WERI-Rb-1 (cell line): ENCODE measurements at regions not wholly inside any gene's neighbourhood (a gene's known extent, or its start where the extent isn't known, plus 50 kb on each side); places are given as distances from the start of the nearest gene placed in this dataset.

ENCODE experiments used
- DNase-seq: peaks from one replicate; pipeline ENCODE4 v3.0.0-alpha.2; 2020
- H3K27ac ChIP-seq: fragments of 250-450 bp; sonication (Bioruptor Pico); 2 replicates; pipeline ENCODE4 v1.5.1; 2020; ENCODE audit warnings: mild to moderate bottlenecking, moderate library complexity
- H3K27me3 ChIP-seq: fragments of 250-450 bp; sonication (Bioruptor Pico); 2 replicates; pipeline ENCODE4 v1.5.1; 2021; ENCODE audit warnings: mild to moderate bottlenecking, low read depth, moderate library complexity; ENCODE audit not compliant: insufficient read depth, severe bottlenecking
- H3K36me3 ChIP-seq: fragments of 250-450 bp; sonication (Bioruptor Pico); 2 replicates; pipeline ENCODE4 v1.5.1; 2020; ENCODE audit warnings: mild to moderate bottlenecking, moderate library complexity
- H3K4me3 ChIP-seq: 2 replicates; pipeline ENCODE4 v1.5.1; 2011; ENCODE audit warnings: low read depth, mild to moderate bottlenecking, control low read depth, low read length
- H3K9me3 ChIP-seq: fragments of 250-450 bp; sonication (Bioruptor Pico); 2 replicates; pipeline ENCODE4 v1.5.1; 2021; ENCODE audit warnings: mild to moderate bottlenecking, moderate library complexity; ENCODE audit not compliant: severe bottlenecking
- TF ChIP-seq, protein P1 (sequence below): IDR thresholded peaks from 2 replicates; pipeline ENCODE4 v1.5.1; 2011; ENCODE audit warnings: low read depth, mild to moderate bottlenecking, control low read depth, inconsistent platforms, low read length

DNA sequence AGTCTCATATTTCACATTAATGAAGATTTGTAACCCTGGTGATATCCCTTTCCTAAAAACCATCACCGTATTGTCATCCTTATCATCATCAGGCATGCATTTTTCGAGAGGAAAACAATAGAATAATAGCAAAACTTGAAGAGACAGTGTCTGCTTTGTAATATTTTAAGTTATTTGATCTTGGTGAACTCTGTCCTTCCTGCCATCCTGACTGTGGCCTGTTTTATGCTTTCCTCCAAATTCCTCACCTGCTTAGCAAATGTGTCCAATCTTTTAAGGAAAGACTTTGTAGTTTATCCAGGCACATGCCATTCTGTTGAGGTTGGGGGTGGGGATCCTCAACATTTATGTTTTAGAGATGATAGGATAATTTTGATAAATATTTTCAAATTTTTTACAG, 306.1 kb upstream of the COL8A1 start:
- TF ChIP-seq, protein P1, sequence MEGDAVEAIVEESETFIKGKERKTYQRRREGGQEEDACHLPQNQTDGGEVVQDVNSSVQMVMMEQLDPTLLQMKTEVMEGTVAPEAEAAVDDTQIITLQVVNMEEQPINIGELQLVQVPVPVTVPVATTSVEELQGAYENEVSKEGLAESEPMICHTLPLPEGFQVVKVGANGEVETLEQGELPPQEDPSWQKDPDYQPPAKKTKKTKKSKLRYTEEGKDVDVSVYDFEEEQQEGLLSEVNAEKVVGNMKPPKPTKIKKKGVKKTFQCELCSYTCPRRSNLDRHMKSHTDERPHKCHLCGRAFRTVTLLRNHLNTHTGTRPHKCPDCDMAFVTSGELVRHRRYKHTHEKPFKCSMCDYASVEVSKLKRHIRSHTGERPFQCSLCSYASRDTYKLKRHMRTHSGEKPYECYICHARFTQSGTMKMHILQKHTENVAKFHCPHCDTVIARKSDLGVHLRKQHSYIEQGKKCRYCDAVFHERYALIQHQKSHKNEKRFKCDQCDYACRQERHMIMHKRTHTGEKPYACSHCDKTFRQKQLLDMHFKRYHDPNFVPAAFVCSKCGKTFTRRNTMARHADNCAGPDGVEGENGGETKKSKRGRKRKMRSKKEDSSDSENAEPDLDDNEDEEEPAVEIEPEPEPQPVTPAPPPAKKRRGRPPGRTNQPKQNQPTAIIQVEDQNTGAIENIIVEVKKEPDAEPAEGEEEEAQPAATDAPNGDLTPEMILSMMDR = no peak
- Histone ChIP-seq H3K9me3 (no peaks in the 10 kb centered on the region), H3K27me3 (peaks cover 10% of the 10 kb centered on the region), H3K4me3 (no peak overlapping the region), H3K27ac (no peak overlapping the region), H3K36me3 (no peaks in the 10 kb centered on the region)
- no peak for DNase-seq

DNA sequence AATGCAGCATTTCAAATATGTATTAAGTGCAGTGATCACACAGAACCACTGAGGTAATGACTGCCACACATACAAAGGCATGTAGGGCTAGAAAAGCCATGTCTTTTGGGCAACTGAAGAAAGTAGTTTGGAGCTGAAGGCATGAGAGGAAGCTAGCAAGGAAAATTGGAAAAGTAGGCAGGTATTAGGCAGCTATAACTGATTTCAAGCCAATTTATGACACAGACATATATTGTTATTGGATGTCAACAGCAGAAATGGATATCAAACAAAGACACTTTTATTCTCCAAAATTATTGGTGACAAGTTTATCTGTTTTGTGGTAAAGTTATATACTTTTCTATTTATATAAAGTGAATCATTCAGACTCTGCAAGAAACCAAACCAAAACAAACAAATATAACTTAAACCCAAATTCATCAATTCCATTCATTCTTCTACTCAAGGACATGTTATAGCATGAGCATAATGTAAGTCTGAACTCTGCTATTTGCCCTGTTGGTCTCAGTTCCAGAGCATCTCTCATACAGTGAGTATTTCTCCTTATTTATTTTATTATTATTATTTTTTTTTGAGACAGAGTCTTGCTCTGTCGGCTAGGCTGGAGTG, 307.4 kb upstream of the COL8A1 start:
- no peak overlapping the region for H3K4me3 ChIP-seq
- no peak overlapping the region for H3K27ac ChIP-seq
- no peaks in the 10 kb centered on the region for H3K9me3 ChIP-seq
- TF ChIP-seq, protein P1 = no peak
- H3K36me3 ChIP-seq = no peaks in the 10 kb centered on the region
- H3K27me3 ChIP-seq = peaks cover 10% of the 10 kb centered on the region
- no peak for DNase-seq

DNA sequence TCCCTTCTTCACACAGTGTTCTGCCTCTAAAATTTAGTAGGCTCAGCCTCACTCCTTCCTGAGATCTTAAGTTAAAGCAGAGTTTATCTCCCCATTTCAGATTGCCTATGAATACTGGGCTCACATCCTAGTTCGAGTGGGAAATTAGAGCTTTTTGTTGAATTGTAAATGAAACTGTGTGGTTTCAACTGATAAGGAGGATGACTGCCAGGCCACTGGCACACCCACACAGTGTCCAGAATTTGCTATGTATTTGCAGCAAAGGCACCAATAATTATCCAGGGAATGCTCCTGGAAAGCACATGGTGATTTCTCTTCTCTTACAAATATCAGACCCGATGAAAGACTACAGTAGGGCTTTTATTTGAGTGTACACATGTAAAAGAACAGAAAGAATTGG, 308.1 kb upstream of the COL8A1 start:
- no peaks in the 10 kb centered on the region for H3K9me3 ChIP-seq
- TF ChIP-seq, protein P1 = no peak
- H3K4me3 ChIP-seq = no peak overlapping the region
- H3K27ac ChIP-seq = no peak overlapping the region
- peaks cover 10% of the 10 kb centered on the region for H3K27me3 ChIP-seq
- DNase-seq = no peak
- H3K36me3 ChIP-seq = no peaks in the 10 kb centered on the region

DNA sequence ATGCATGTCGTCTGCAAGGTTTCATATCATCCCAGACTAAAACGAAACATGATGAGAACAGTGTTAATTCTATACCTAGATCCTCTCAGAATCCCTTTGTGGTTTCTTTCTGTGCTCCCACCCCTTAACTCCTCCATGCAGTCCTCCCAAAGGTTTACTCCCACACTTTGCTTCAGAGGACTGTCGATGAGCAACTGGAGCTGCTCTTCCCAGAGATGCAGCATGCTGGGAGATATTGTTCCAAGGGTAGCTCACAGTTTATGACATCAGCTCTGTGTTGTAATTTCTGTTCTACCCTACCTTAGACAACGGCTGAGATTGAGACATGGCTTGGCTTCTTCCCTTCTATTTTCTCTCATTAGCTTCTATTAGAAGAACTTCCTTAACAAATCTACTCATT, 313.0 kb upstream of the COL8A1 start:
- Histone ChIP-seq H3K9me3 (no peaks in the 10 kb centered on the region), H3K36me3 (no peaks in the 10 kb centered on the region), H3K27me3 (peaks cover 3% of the 10 kb centered on the region), H3K27ac (no peak overlapping the region), H3K4me3 (no peak overlapping the region)
- TF ChIP-seq, protein P1 = no peak
- no peak for DNase-seq

DNA sequence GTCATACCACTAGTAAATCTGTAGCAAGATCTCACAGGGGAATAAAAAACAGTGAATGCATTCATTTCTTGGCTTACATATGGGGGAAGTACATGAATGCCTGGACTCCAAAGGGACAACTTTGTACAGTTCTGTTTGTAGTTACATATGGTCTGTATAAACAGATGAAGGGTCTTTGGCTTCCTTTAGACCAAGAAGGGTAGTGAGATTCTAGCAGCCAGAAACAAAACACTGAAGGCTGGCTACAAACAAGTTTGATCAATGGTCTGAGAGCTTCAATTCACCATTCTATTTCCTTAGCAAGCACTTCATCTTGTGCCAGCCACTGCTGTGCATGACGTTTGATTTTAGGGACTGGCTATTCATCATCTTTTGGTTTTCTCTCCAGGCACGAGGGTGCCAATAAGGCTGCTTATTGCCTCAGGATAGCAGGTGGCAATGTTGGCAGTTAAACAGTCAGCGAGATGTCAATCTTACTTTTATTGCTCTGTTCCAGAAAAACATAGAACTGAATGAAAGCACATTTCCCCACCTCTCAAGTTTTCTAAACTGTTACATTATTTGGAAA, 313.7 kb upstream of the COL8A1 start:
- Histone ChIP-seq H3K27me3 (peaks cover 3% of the 10 kb centered on the region), H3K27ac (no peak overlapping the region), H3K9me3 (no peaks in the 10 kb centered on the region), H3K4me3 (no peak overlapping the region), H3K36me3 (no peaks in the 10 kb centered on the region)
- TF ChIP-seq, protein P1 = no peak
- no peak for DNase-seq

DNA sequence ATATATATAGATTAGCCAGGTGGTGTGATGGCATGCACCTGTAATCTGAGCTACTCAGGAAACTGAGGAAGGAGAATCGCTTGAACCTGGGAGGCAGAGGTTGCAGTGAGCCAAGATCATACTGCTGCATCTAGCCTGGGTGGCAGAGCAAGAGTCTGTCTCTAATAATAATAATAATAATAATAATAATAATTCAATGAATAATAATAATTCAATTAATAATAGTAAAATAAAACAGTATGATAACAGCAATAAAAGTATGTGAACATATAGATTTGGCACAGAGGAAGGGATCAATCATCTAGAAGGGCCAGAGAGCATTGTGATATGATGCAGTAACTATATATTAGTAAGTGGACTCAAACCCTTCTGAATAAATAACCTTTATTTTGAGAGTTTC, 314.5 kb upstream of the COL8A1 start:
- TF ChIP-seq, protein P1 = no peak
- no peak overlapping the region for H3K27ac ChIP-seq
- no peaks in the 10 kb centered on the region for H3K9me3 ChIP-seq

More for the DNA sequence above, 314.5 kb upstream of the COL8A1 start:
- DNase-seq = no peak
- H3K36me3 ChIP-seq = no peaks in the 10 kb centered on the region
- H3K27me3 ChIP-seq = peaks cover 7% of the 10 kb centered on the region
- no peak overlapping the region for H3K4me3 ChIP-seq
